WTC11 (cell line): ENCODE measurements at regions not wholly inside any gene's neighbourhood (a gene's known extent, or its start where the extent isn't known, plus 50 kb on each side); places are given as distances from the start of the nearest gene placed in this dataset.
"Not testable (repeated sequence)": the region's sequence is repeated elsewhere in the genome, so short reads cannot be mapped to it uniquely, and the experiment has no call there.

Experiments used
- CTCF ChIP-seq: fragments of 200-600 bp; IDR thresholded peaks from 2 replicates; pipeline ENCODE4 v1.8.0; 2022; ENCODE audit warnings: antibody characterized with exemption
- FOXJ3 ChIP-seq: sonication (generic); formaldehyde crosslinking; IDR thresholded peaks from 2 replicates; pipeline ENCODE4 v1.9.0; 2021; ENCODE audit warnings: missing genetic modification reagents, mild to moderate bottlenecking, borderline replicate concordance
- FOXP1 ChIP-seq: sonication (generic); formaldehyde crosslinking; IDR thresholded peaks from 2 replicates; pipeline ENCODE4 v1.8.0; 2022; ENCODE audit warnings: missing genetic modification reagents, mild to moderate bottlenecking, moderate library complexity, borderline replicate concordance
- GABPB1 ChIP-seq: sonication (generic); formaldehyde crosslinking; IDR thresholded peaks from 2 replicates; pipeline ENCODE4 v1.8.1; 2023; ENCODE audit warnings: mild to moderate bottlenecking, missing genetic modification reagents
- NR3C1 ChIP-seq: sonication (generic); formaldehyde crosslinking; conservative IDR thresholded peaks from 2 replicates; pipeline ENCODE4 v1.8.1; 2023; ENCODE audit warnings: low read depth, mild to moderate bottlenecking, missing genetic modification reagents
- PREB ChIP-seq: sonication (generic); formaldehyde crosslinking; IDR thresholded peaks from 2 replicates; pipeline ENCODE4 v1.8.1; 2022; ENCODE audit warnings: mild to moderate bottlenecking, missing genetic modification reagents, moderate library complexity, borderline replicate concordance
- STAT6 ChIP-seq: sonication (generic); formaldehyde crosslinking; conservative IDR thresholded peaks from 2 replicates; pipeline ENCODE4 v1.8.1; 2023; ENCODE audit warnings: mild to moderate bottlenecking, low read depth, missing genetic modification reagents, moderate library complexity
- TCF7 ChIP-seq: sonication (generic); formaldehyde crosslinking; IDR thresholded peaks from 2 replicates; pipeline ENCODE4 v1.8.0; 2022; ENCODE audit warnings: mild to moderate bottlenecking, low read depth, missing genetic modification reagents, moderate library complexity
- ZNF232 ChIP-seq: sonication (generic); formaldehyde crosslinking; IDR thresholded peaks from 2 replicates; pipeline ENCODE4 v1.8.0; 2022; ENCODE audit warnings: mild to moderate bottlenecking, missing genetic modification reagents
- ZNF512 ChIP-seq: sonication (generic); formaldehyde crosslinking; IDR thresholded peaks from 2 replicates; pipeline ENCODE4 v1.8.1; 2022; ENCODE audit warnings: missing genetic modification reagents, borderline replicate concordance

GRCh38 chr10:37008276-37008675 lies 117.1 kb upstream of the ANKRD30A start:
- TF ChIP-seq STAT6 (CRISPR knock-in tag); CTCF; GABPB1 (CRISPR knock-in tag); ZNF512; FOXJ3 (CRISPR knock-in tag); NR3C1 (CRISPR knock-in tag); ZNF232; TCF7; FOXP1 (CRISPR knock-in tag); PREB (CRISPR knock-in tag): not testable (repeated sequence)
